HG02970 (cell line): ENCODE measurements at regions not wholly inside any gene's neighbourhood (a gene's known extent, or its start where the extent isn't known, plus 50 kb on each side); places are given as distances from the start of the nearest gene placed in this dataset.
"Not testable (repeated sequence)": the region's sequence is repeated elsewhere in the genome, so short reads cannot be mapped to it uniquely, and the experiment has no call there.

Source experiments
- ATAC-seq: cut with Tn5 transposase; IDR thresholded peaks from one replicate; pipeline ENCODE4 v1.9.1; 2021; ENCODE audit warnings: mild to moderate bottlenecking, moderate library complexity, moderate number of reproducible peaks; ENCODE audit not compliant: unreplicated experiment, low FRiP score

GRCh38 chr14:106556665-106557289, 1030.4 kb downstream of the TMEM121 start:
- no peak for ATAC-seq

DNA sequence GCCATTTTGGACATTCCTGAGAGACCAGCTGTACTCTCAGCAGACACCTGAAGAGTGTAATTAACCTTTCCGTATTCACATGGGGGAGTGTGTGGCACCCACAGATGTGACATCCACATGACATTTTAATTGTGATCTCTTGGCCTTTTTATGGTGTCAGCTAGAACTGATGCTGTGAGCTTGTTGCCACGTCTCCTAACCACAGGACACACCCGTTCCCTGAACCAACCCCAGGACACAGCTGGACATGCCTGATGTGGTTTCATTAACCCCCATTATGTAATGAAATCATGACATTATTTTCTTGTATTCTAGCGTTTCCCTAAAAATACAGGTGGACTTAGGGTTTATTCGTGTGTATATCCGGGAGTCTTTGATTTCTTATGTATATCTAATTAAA, 1036.1 kb downstream of the TMEM121 start:
- no peak for ATAC-seq

GRCh38 chr14:106564058-106564643, 1037.8 kb downstream of the TMEM121 start:
- ATAC-seq = no peak

DNA sequence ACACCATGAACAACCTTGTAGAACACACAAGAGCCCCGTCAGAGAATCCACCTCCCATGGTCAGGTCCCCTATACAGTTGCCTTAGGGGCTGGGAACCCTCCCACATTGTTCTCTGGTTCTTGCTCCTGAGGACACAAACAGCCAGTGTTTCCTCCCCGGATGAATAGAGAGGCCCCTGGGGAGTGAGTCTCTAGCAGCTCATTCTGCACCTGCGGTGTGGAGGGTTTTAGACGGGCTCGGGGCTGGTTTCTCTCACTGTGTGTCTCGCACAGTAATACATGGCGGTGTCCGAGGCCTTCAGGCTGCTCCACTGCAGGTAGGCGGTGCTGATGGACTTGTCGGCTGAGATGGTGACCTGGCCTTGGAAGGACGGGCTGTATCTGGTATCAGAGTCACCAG, 1052.1 kb downstream of the TMEM121 start:
- ATAC-seq = no peak

DNA sequence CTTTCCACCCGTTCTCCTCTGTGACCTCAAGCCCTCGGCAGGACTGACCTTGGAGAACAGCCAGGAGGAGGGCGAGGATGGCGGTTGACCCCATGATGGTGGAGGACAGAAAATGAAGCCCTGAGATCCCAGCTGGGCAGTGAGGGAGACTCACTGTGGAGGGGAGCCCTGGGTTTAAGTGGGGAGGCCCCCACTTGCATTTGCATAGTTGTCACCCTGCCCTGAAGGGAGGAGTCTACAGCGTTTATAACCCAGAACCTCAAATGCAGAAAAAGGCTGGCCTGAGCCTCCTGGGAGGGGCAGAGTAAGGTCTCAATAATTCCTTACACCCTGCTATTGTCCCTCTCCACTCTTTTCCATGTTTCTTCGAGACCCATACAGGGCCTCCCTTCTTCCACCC, 1052.7 kb downstream of the TMEM121 start:
- ATAC-seq = no peak

DNA sequence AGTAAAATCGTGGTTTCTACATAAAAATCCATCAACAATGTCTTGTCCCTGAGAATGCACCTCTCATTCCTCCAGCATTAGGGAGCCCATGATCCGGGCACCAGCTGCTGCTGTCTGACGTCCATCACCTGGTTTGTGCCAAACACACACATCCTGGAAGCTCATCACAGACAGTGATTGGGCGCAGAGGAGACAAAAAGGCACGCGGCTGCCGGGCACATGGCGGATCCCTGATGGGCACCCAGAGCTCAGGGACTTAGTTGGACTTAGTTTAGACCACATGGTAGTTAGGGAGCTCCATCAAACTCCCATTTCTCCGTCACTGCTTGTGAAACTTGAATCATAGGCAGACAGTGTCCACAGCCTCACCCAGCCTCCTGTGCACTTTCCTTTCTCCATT, 1059.3 kb downstream of the TMEM121 start:
- no peak for ATAC-seq

DNA sequence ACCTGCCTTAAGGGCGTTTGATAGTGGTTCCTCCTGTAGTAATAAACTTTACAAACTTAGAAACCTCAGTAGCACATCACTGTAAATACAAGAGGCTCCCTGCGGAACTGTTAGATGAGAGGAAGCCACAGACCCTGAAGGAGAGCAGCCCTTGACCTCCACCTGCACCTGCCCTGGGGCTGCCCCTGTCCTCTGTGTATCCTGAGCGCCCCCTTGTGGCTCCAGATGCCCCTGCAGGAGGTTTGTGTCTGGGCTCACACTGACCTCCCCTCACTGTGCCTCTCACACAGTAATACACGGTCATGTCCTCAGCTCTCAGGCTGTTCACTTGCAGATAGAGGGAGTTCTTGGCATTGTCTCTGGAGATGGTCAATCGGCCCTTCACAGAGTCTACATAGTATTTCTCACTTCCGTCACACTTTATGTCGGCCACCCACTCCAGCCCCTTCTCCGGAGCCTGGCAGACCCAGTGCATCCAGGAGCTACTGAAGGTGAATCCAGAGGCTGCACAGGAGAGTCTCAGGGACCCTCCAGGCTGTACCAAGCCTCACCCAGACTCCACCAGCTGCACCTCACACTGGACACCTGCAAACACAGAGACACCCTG, 1059.8 kb downstream of the TMEM121 start:
- ATAC-seq = no peak

- ATAC-seq = not testable (repeated sequence)
Measured at GRCh38 chr14:106591539-106591938, 1065.2 kb downstream of the TMEM121 start.

DNA sequence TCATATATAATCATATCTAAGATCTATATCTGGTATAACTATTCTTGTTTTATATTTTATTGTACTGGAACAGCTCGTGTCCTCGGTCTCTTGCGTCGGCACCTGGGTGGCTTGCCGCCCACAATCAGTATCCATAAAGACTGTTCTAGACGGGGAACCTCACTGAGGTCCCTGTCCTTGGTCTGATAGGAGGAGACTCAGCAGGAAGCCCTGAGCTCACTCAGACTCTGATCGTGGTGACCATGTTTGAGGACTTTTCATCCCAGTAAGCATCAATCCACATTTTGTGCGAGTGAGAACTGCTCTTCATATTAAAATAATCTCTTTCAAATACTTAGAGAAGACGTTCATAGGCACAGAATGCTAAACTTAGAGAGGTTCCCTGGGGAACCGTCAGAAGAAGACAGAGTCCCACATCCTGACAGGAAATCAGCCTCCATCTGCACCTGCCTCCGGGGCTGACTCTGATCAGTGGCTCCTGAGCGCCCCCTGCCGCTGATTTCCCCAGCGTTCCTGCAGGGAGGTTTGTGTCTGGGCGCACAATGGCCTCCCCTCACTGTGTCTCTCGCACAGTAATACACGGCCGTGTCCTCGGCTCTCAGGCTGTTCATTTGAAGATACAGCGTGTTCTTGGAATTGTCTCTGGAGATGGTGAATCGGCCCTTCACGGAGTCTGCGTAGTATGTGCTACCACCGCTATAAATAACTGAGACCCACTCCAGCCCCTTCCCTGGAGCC, 1065.9 kb downstream of the TMEM121 start:
- not testable (repeated sequence) for ATAC-seq

GRCh38 chr14:106599209-106599608, 1072.8 kb downstream of the TMEM121 start:
- no peak for ATAC-seq

- ATAC-seq = no peak
Measured at GRCh38 chr14:106605548-106606448, 1079.4 kb downstream of the TMEM121 start.

DNA sequence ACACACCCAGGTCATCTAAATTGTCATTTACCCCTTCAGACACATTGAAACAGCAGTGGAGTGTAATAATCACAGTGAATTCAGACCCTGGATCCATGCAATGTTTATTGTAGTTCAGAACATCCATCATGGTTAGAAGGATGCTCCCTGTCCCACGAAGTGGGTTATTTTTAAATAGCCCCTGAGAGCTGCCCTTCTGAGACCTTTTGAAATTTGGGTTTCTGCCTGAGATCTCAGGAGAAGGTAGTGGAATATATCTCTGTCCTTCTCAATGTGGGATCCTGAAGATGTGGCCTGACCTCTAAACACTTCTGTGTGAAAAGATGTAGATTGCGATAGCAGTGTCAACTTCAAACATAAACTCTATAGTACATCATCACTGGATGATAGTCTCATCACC, 1080.6 kb downstream of the TMEM121 start:
- no peak for ATAC-seq

- no peak for ATAC-seq
Measured at GRCh38 chr14:106610691-106611090, 1084.3 kb downstream of the TMEM121 start.

DNA sequence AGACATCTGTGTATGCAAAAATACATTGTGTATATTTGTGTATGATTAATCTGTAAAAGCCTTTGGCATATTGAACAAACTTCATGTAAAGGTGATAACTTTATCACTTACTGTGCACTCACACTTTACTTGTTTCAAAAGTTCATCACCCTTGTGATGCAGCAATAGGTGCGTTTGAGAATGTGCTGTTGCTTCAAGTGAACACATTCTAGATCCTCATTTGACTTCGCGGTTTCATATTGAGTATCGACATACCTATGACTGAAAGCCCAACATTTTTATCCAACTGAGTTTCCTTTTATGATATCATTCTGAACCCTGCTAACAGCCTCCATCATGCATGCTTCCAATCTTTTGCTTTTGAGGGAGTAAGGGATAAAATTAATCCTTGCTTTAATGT, 1086.9 kb downstream of the TMEM121 start:
- ATAC-seq = no peak

GRCh38 chr14:106618471-106618951, 1092.1 kb downstream of the TMEM121 start:
- not testable (repeated sequence) for ATAC-seq

DNA sequence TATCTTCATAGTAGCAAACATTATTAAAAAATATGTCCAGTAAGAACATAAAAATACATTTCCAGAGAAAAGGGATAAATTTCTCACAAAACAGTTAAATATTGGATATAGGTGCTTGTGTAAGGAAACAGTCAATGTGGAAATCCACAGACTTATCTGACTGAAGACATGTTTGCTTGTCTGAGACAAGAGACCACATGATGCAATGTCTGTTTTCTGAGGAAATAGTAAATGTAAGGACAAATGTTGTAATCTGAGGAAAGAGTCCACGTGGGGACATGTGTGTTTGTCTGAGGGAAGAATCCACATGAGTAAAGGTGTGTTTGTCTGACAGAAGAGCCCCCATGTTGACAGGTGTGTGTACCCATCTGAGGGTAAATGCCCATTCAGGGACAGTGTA, 1093.2 kb downstream of the TMEM121 start:
- ATAC-seq = no peak

DNA sequence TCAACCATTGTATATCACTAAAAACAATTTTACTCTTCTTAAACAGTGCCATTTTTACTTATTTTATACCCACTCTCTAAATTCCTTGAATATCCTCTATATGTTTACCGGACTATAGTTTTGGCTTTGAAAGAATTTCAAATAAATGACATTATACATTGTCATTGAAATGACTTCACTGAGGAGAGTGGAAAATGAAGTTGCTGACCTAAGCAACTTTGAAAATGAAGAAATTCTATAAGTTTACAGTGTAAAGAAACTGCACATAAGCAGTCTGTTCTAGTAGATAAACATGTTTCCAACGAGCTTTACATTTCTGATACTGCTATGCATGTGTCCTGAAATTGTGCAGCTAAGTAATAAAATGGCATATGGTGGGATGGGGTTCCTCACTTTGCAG, 1094.0 kb downstream of the TMEM121 start:
- ATAC-seq = no peak

- ATAC-seq = no peak
Measured at GRCh38 chr14:106622200-106622745, 1095.9 kb downstream of the TMEM121 start.

- ATAC-seq = no peak
Measured at GRCh38 chr14:106625186-106625585, 1098.8 kb downstream of the TMEM121 start.

GRCh38 chr14:106626469-106626868, 1100.1 kb downstream of the TMEM121 start:
- not testable (repeated sequence) for ATAC-seq
